Right atrium auricular region (tissue), 2 donors: ENCODE measurements at regions not wholly inside any gene's neighbourhood (a gene's known extent, or its start where the extent isn't known, plus 50 kb on each side); places are given as distances from the start of the nearest gene placed in this dataset.
"Not testable (repeated sequence)": the region's sequence is repeated elsewhere in the genome, so short reads cannot be mapped to it uniquely, and the experiment has no call there.

Experiments
- DNase-seq: peaks from one replicate; pipeline ENCODE4 v3.0.0-alpha.2; 2019; ENCODE audit warnings: low spot score
- H3K27ac ChIP-seq, 2 donors: fragments of 200-600 bp; sonication (generic); 1 replicate in 1 of 2; 2 replicates in 1 of 2; pipeline ENCODE4 v1.5.1; 2016 to 2019
- H3K27me3 ChIP-seq, 2 donors: fragments of 200-600 bp; sonication (generic); one replicate each; pipeline versions ENCODE4 v1.5.1 to v1.6.0; 2017 to 2019
- H3K36me3 ChIP-seq: fragments of 200-600 bp; sonication (generic); one replicate; pipeline ENCODE4 v1.5.1; 2016
- H3K4me1 ChIP-seq, 2 donors: fragments of 200-600 bp; sonication (generic); one replicate each; pipeline versions ENCODE4 v1.5.1 to v1.6.0; 2017 to 2019
- H3K4me3 ChIP-seq, 2 donors: fragments of 200-600 bp; sonication (generic); 1 replicate in 1 of 2; 2 replicates in 1 of 2; pipeline ENCODE4 v1.5.1; 2017 to 2019; ENCODE audit warnings: mild to moderate bottlenecking in 1 of 2, moderate library complexity in 1 of 2
- H3K9me3 ChIP-seq, 2 donors: fragments of 200-600 bp; sonication (generic); one replicate each; pipeline ENCODE4 v1.5.1; 2019
- CTCF ChIP-seq, 2 donors: fragments of 200-600 bp; sonication (generic); IDR thresholded peaks; one replicate each; pipeline ENCODE4 v1.5.1; 2019; ENCODE audit warnings: antibody characterized with exemption in 2 of 2

GRCh38 chr3:194871143-194871863 lies 185.6 kb downstream of the FAM43A start:
- DNase-seq, result no peak
- H3K36me3 ChIP-seq, result no peaks in the 10 kb centered on the region
- no peaks in the 10 kb centered on the region for H3K27me3 ChIP-seq
- H3K4me3 ChIP-seq, result no peak overlapping the region
- TF ChIP-seq CTCF (IDR thresholded peaks at IDR 0.05), result no peak
- H3K4me1 ChIP-seq, result peaks cover 0 to 43% of the 10 kb centered on the region in 2 donors
- H3K27ac ChIP-seq, result peak overlapping the region; percentile 62 to 71
- peaks cover 0 to 6% of the 10 kb centered on the region in 2 donors for H3K9me3 ChIP-seq

GRCh38 chr3:194871864-194872668 lies 186.4 kb downstream of the FAM43A start:
- Histone ChIP-seq H3K27ac (peak overlapping the region; percentile 62 to 71), H3K9me3 (peaks cover 0 to 6% of the 10 kb centered on the region in 2 donors), H3K36me3 (no peaks in the 10 kb centered on the region), H3K27me3 (no peaks in the 10 kb centered on the region), H3K4me1 (peaks cover 0 to 46% of the 10 kb centered on the region in 2 donors), H3K4me3 (no peak overlapping the region)
- no peak for TF ChIP-seq CTCF (IDR thresholded peaks at IDR 0.05)
- no peak for DNase-seq

- no peak for DNase-seq
- peaks cover 0 to 46% of the 10 kb centered on the region in 2 donors for H3K4me1 ChIP-seq
- peak overlapping the region in 1 of 2 donors; percentile 71 for H3K27ac ChIP-seq
- H3K4me3 ChIP-seq, result no peak overlapping the region
- H3K27me3 ChIP-seq, result no peaks in the 10 kb centered on the region
- no peak for TF ChIP-seq CTCF (IDR thresholded peaks at IDR 0.05)
- H3K9me3 ChIP-seq, result peaks cover 0 to 6% of the 10 kb centered on the region in 2 donors
- no peaks in the 10 kb centered on the region for H3K36me3 ChIP-seq
Measured at GRCh38 chr3:194872669-194872977, 186.9 kb downstream of the FAM43A start.

DNA sequence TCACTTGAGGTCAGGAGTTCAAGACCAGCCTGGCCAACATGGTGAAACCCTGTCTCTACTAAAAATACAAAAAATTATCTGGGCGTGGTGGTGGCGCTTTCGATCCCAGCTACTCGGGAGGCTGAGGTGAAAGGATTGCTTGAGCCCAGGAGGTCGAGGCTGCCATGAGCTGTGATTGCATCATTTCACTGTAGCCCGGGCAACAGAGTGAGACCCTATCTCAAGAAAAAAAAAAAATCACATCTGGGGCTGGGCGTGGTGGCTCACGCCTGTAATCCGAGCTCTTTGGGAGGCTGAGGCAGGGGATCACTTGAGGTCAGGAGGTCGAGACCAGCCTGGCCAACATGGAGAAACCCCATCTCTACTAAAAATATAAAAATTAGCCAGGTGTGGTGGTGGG lies 187.8 kb downstream of the FAM43A start:
- H3K4me1 ChIP-seq, result peaks cover 0 to 44% of the 10 kb centered on the region in 2 donors

DNA sequence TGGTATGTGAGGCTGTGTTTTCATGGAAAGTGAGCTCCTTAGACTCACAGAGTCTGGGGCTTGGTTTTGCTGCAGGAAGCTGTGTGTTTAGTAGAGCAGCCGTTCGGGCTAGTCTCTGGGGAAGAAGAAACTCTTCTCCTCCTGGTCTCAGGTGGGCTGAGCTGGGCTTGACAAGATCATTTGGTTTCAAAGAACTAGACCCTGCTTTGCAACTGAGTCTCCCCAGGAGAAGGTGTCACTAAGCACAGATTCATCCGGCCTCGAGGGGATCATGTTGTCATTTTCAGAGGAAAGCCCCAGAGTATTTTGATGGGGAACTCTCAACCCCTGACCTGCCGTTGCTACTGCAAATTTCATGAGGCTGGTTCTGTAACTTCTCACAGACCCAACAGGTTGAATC lies 188.5 kb downstream of the FAM43A start:
- H3K4me3 ChIP-seq, result no peak overlapping the region
- H3K27ac ChIP-seq, result no peak overlapping the region
- no peaks in the 10 kb centered on the region for H3K36me3 ChIP-seq
- DNase-seq, result peak; percentile 7
- H3K4me1 ChIP-seq, result peaks cover 0 to 51% of the 10 kb centered on the region in 2 donors
- H3K27me3 ChIP-seq, result no peaks in the 10 kb centered on the region
- peaks cover 0 to 6% of the 10 kb centered on the region in 2 donors for H3K9me3 ChIP-seq
- no peak for TF ChIP-seq CTCF (IDR thresholded peaks at IDR 0.05)

More for the DNA sequence above, 187.8 kb downstream of the FAM43A start:
- not testable (repeated sequence) for H3K27me3 ChIP-seq, H3K4me3 ChIP-seq, H3K27ac ChIP-seq, H3K9me3 ChIP-seq, H3K36me3 ChIP-seq
- DNase-seq, result peak; percentile 30

DNA sequence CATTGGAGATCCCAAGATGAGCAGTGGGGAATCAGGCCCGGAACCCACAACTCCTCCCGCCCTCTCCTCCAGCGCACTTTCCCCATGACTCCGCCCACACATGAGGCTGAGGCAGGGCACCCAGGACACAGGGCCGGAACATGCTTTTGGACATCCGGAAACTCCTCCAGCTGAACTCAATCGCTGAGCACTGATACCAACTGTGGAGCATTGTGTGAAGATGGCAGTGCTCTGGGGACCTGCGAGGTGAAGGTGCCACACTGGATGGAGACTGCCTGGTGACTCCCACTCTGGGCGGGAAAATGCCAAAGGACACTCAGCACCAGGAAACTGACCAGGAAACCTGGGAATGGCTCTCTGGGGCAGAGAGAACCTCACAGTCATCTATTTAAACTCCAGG lies 189.1 kb downstream of the FAM43A start:
- H3K4me3 ChIP-seq, result no peak overlapping the region

More for the DNA sequence above, 189.1 kb downstream of the FAM43A start:
- Histone ChIP-seq H3K9me3 (peaks cover 0 to 4% of the 10 kb centered on the region in 2 donors), H3K27ac (no peak overlapping the region), H3K4me1 (peaks cover 0 to 57% of the 10 kb centered on the region in 2 donors), H3K27me3 (no peaks in the 10 kb centered on the region), H3K36me3 (no peaks in the 10 kb centered on the region)
- DNase-seq, result peak; percentile 34
- no peak for TF ChIP-seq CTCF (IDR thresholded peaks at IDR 0.05)
